ENCODE measurements at regions not wholly inside any gene's neighbourhood (a gene's known extent, or its start where the extent isn't known, plus 50 kb on each side); places are given as distances from the start of the nearest gene placed in this dataset.

GRCh38 chr2:138445227-138445626 is 56.3 kb upstream of the SPOPL start:
- TF ChIP-seq, protein P1, sequence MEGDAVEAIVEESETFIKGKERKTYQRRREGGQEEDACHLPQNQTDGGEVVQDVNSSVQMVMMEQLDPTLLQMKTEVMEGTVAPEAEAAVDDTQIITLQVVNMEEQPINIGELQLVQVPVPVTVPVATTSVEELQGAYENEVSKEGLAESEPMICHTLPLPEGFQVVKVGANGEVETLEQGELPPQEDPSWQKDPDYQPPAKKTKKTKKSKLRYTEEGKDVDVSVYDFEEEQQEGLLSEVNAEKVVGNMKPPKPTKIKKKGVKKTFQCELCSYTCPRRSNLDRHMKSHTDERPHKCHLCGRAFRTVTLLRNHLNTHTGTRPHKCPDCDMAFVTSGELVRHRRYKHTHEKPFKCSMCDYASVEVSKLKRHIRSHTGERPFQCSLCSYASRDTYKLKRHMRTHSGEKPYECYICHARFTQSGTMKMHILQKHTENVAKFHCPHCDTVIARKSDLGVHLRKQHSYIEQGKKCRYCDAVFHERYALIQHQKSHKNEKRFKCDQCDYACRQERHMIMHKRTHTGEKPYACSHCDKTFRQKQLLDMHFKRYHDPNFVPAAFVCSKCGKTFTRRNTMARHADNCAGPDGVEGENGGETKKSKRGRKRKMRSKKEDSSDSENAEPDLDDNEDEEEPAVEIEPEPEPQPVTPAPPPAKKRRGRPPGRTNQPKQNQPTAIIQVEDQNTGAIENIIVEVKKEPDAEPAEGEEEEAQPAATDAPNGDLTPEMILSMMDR (IDR thresholded peaks at IDR 0.05) = no peak
- TF ChIP-seq EP300 (IDR thresholded peaks at IDR 0.05) (no peak), POLR2A (IDR thresholded peaks at IDR 0.05) (no peak)
